ENCODE measurements at regions not wholly inside any gene's neighbourhood (a gene's known extent, or its start where the extent isn't known, plus 50 kb on each side); places are given as distances from the start of the nearest gene placed in this dataset.

- TF ChIP-seq POLR2AphosphoS5 (IDR thresholded peaks at IDR 0.05; ENCODE audit: low read depth, low read length) (no peak), REST (IDR thresholded peaks at IDR 0.05; ENCODE audit: insufficient read depth in 1 of 2, low read depth in 2 of 2, low read length in 1 of 2) (no peak), CTCF (IDR thresholded peaks at IDR 0.05) (no peak), TCF7L2 (IDR thresholded peaks at IDR 0.05; ENCODE audit: low read depth, low read length) (no peak), SIN3A (IDR thresholded peaks at IDR 0.05; ENCODE audit: borderline replicate concordance, insufficient read depth, low read depth, low read length) (no peak)
- POLR2A ChIA-PET = no interaction called here
- ATAC-seq = no peak
- peaks cover 18% of the 10 kb centered on the region for H3K4me1 ChIP-seq (ENCODE audit: control insufficient read depth, insufficient read depth, low read length)
- peak overlapping the region; percentile 34; the same call in 1 of the 2 replicates for H3K27ac ChIP-seq (ENCODE audit: low read length)
- intact Hi-C loops (cut with micrococcal nuclease; ENCODE audit: unreplicated experiment) = no loop called here
- no peaks in the 10 kb centered on the region; the same call in 1 of the 2 replicates for H3K9me3 ChIP-seq (ENCODE audit: control insufficient read depth, insufficient read depth, low read depth, low read length)
- DNase-seq (ENCODE audit: low read depth, low spot score) = no peak
- BruUV-seq (replicated peaks) = no TSS peak
- CTCF ChIA-PET = no interaction called here
- in situ Hi-C loops (cut with HindIII; ENCODE audit: low pct_unique_long_range_greater_than_20kb, low sequenced_read_pairs) = no loop called here
- H3K27me3 ChIP-seq (ENCODE audit: control insufficient read depth, insufficient read depth, low read length) = no peaks in the 10 kb centered on the region
- no peak overlapping the region for H3K4me3 ChIP-seq (ENCODE audit: low read depth in 2 of 2, low read length in 2 of 2)
- H3K36me3 ChIP-seq (ENCODE audit: control insufficient read depth, insufficient read depth, low read length) = no peaks in the 10 kb centered on the region
These were observed 211.7 kb upstream of the KLF6 start for GRCh38 chr10:3996697-3997096.

- Histone ChIP-seq H3K4me1 (ENCODE audit: control insufficient read depth, insufficient read depth, low read length) (peaks cover 18% of the 10 kb centered on the region), H3K9me3 (ENCODE audit: control insufficient read depth, insufficient read depth, low read depth, low read length) (no peaks in the 10 kb centered on the region; the same call in 1 of the 2 replicates), H3K27ac (ENCODE audit: low read length) (peak overlapping the region; percentile 51; the same call in 1 of the 2 replicates), H3K36me3 (ENCODE audit: control insufficient read depth, insufficient read depth, low read length) (no peaks in the 10 kb centered on the region), H3K27me3 (ENCODE audit: control insufficient read depth, insufficient read depth, low read length) (no peaks in the 10 kb centered on the region), H3K4me3 (ENCODE audit: low read depth in 2 of 2, low read length in 2 of 2) (no peak overlapping the region)
- POLR2A ChIA-PET = no interaction called here
- TF ChIP-seq SIN3A (IDR thresholded peaks at IDR 0.05; ENCODE audit: borderline replicate concordance, insufficient read depth, low read depth, low read length) = no peak
- no peak for TF ChIP-seq POLR2AphosphoS5 (IDR thresholded peaks at IDR 0.05; ENCODE audit: low read depth, low read length)
- no peak for TF ChIP-seq TCF7L2 (IDR thresholded peaks at IDR 0.05; ENCODE audit: low read depth, low read length)
- no peak for TF ChIP-seq CTCF (IDR thresholded peaks at IDR 0.05)
- TF ChIP-seq REST (IDR thresholded peaks at IDR 0.05; ENCODE audit: insufficient read depth in 1 of 2, low read depth in 2 of 2, low read length in 1 of 2) = no peak
- ATAC-seq = no peak
- CTCF ChIA-PET = no interaction called here
- no TSS peak for BruUV-seq (replicated peaks)
- in situ Hi-C loops (cut with HindIII; ENCODE audit: low pct_unique_long_range_greater_than_20kb, low sequenced_read_pairs) = no loop called here
- intact Hi-C loops (cut with micrococcal nuclease; ENCODE audit: unreplicated experiment) = no loop called here
- no peak for DNase-seq (ENCODE audit: low read depth, low spot score)
These were observed 210.5 kb upstream of the KLF6 start for GRCh38 chr10:3995302-3996210.

Data from Panc1 (cell line).